ENCODE measurements at regions not wholly inside any gene's neighbourhood (a gene's known extent, or its start where the extent isn't known, plus 50 kb on each side); places are given as distances from the start of the nearest gene placed in this dataset.

DNA sequence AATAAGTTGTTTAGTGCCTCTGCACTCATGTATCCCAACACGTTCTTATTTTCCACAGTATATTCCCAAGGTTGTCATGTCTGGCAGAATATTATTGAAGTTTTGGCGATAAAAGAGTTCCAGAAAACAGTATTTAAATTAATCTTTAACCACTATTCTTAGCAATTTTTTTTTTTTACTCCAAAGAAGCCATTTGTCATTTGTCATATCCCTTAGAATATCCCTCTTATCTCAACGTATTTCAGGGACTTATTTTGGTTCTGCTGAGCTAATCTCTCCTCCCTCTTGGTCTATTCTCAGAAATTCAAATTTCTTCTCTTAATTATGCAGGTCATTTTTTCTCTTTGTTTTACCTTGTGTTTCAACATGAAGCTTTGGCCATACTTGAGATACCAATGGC, 643.4 kb downstream of the ANKRD7 start:
- TF ChIP-seq, protein P1, sequence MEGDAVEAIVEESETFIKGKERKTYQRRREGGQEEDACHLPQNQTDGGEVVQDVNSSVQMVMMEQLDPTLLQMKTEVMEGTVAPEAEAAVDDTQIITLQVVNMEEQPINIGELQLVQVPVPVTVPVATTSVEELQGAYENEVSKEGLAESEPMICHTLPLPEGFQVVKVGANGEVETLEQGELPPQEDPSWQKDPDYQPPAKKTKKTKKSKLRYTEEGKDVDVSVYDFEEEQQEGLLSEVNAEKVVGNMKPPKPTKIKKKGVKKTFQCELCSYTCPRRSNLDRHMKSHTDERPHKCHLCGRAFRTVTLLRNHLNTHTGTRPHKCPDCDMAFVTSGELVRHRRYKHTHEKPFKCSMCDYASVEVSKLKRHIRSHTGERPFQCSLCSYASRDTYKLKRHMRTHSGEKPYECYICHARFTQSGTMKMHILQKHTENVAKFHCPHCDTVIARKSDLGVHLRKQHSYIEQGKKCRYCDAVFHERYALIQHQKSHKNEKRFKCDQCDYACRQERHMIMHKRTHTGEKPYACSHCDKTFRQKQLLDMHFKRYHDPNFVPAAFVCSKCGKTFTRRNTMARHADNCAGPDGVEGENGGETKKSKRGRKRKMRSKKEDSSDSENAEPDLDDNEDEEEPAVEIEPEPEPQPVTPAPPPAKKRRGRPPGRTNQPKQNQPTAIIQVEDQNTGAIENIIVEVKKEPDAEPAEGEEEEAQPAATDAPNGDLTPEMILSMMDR (conservative IDR thresholded peaks at IDR 0.05; ENCODE audit: low read depth in 2 of 2): no peak
- TF ChIP-seq POLR2AphosphoS5 (IDR thresholded peaks at IDR 0.05; ENCODE audit: low read depth) (no peak), EZH2 (IDR thresholded peaks at IDR 0.05; ENCODE audit: low read depth, unreplicated experiment) (no peak), ZNF114 (CRISPR knock-in tag; IDR thresholded peaks at IDR 0.05) (no peak)

Measured in GM23338 (cell line).